Stimulated activated naive B cell treated with anti-CD40 and anti-IgM and Interleukin-4, amounts not matched to agents 10 μg/mL and 1 μg/mL and 100 μg/mL, for 72 hours (primary cell): ENCODE measurements at regions not wholly inside any gene's neighbourhood (a gene's known extent, or its start where the extent isn't known, plus 50 kb on each side); places are given as distances from the start of the nearest gene placed in this dataset.
"Not testable (repeated sequence)": the region's sequence is repeated elsewhere in the genome, so short reads cannot be mapped to it uniquely, and the experiment has no call there.

Experiments
- ATAC-seq, 2 donors: fragments of 150-1000 bp; cut with Tn5 transposase; replicated peaks; 2 replicates each; pipeline ENCODE4 v1.10.0; 2021; ENCODE audit warnings: moderate library complexity in 1 of 2
- DNase-seq: peaks from one replicate; pipeline ENCODE4 v3.0.0; 2021
- H3K27ac Mint-ChIP-seq: one replicate; pipeline ENCODE4 v1.8.0; 2022; ENCODE audit warnings: mild to moderate bottlenecking, mixed read lengths
- H3K27me3 Mint-ChIP-seq, 2 donors: one replicate each; pipeline ENCODE4 v1.8.0; 2022; ENCODE audit warnings: mixed read lengths in 2 of 2
- H3K36me3 Mint-ChIP-seq, 2 donors: one replicate each; pipeline ENCODE4 v1.8.0; 2022; ENCODE audit warnings: mixed read lengths in 2 of 2, mild to moderate bottlenecking in 1 of 2
- H3K4me1 Mint-ChIP-seq, 2 donors: one replicate each; pipeline ENCODE4 v1.8.0; 2022; ENCODE audit warnings: mixed read lengths in 2 of 2, mild to moderate bottlenecking in 1 of 2
- H3K4me3 Mint-ChIP-seq, 2 donors: one replicate each; pipeline ENCODE4 v1.8.0; 2022; ENCODE audit warnings: mild to moderate bottlenecking in 2 of 2, mixed read lengths in 2 of 2, moderate library complexity in 1 of 2
- H3K9me3 Mint-ChIP-seq, 2 donors: one replicate each; pipeline ENCODE4 v1.8.0; 2022; ENCODE audit warnings: mixed read lengths in 2 of 2, mild to moderate bottlenecking in 1 of 2

DNA sequence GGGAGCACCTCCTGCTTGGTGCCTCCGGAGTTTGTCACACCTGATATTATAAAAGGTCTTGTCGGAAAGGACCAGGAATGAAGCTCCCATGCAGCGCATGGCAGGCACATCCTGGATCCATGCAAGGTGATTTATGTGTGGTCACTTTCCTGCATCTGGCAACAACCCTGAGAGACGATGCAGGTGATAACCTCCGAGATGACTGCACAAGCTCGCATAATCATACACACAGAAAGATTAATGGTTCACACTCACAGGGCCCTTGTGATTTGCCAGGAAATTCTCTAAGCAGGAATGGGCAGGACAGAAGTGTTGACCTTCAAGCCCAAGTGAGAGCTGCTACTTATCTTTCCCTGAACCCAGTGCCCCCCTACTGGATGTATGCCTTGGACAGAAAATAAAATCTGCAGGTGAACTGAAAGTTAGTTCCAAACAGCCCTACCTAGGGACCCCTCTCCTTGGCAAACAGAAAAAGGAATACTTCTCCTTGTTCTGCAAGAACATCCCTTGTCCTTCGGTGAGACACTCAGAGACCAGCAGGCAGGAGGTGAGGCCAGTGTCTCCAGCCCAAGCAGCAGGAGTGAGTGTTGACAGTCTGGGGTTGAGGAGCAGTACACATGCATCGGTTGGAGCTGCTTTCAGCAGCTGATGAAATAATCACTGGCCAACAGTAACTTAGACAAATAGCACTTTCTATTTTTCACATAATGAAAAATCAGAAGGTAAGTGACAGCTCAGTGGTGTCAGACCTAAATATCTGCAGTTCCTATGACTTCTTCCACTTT is 619.4 kb upstream of the B3GAT1 start:
- Mint-ChIP-seq H3K4me1 (no peaks in the 10 kb centered on the region), H3K36me3 (no peaks in the 10 kb centered on the region), H3K9me3 (peaks cover 7 to 11% of the 10 kb centered on the region in 2 donors)

GRCh38 chr11:135027461-135027860 is 615.4 kb upstream of the B3GAT1 start:
- no peaks in the 10 kb centered on the region for H3K4me1 Mint-ChIP-seq
- ATAC-seq, result no peak
- peaks cover 2 to 3% of the 10 kb centered on the region in 2 donors for H3K9me3 Mint-ChIP-seq
- DNase-seq, result no peak
- H3K27ac Mint-ChIP-seq, result no peak overlapping the region
- H3K27me3 Mint-ChIP-seq, result peaks cover 0 to 4% of the 10 kb centered on the region in 2 donors
- no peaks in the 10 kb centered on the region for H3K36me3 Mint-ChIP-seq
- no peak overlapping the region for H3K4me3 Mint-ChIP-seq

More for the DNA sequence above, 619.4 kb upstream of the B3GAT1 start:
- Mint-ChIP-seq H3K27ac (no peak overlapping the region), H3K27me3 (peaks cover 0 to 7% of the 10 kb centered on the region in 2 donors), H3K4me3 (no peak overlapping the region)
- no peak for DNase-seq
- no peak for ATAC-seq

DNA sequence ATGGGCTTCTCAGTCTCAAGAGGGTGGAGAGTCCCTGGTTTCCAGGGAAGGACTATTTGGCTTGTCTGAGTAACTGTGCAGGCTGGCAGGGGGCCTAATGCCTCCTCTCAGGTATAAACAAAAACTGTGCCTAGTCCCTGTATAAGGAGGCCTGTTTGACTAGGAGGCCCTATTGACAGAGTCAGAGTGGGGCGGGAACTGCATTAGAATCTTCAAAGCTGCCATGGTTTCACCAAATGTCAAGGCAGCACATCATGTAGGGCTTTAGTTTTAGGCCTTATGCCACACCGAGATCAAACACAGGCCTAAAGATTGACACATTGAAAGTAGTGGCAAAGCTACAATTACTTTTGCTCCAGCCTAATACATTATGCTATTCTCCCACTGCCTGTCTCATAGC is 611.5 kb upstream of the B3GAT1 start:
- H3K27ac Mint-ChIP-seq, result no peak overlapping the region
- ATAC-seq, result no peak
- no peaks in the 10 kb centered on the region for H3K4me1 Mint-ChIP-seq
- peaks cover 2 to 7% of the 10 kb centered on the region in 2 donors for H3K9me3 Mint-ChIP-seq
- H3K4me3 Mint-ChIP-seq, result no peak overlapping the region
- no peak for DNase-seq
- no peaks in the 10 kb centered on the region for H3K36me3 Mint-ChIP-seq
- peaks cover 0 to 4% of the 10 kb centered on the region in 2 donors for H3K27me3 Mint-ChIP-seq

- no peak for DNase-seq
- peaks cover under 1 to 6% of the 10 kb centered on the region in 2 donors for H3K9me3 Mint-ChIP-seq
These were observed 610.4 kb upstream of the B3GAT1 start for GRCh38 chr11:135022454-135022853.

GRCh38 chr11:135019899-135020298 is 607.9 kb upstream of the B3GAT1 start:
- no peak for DNase-seq
- Mint-ChIP-seq H3K4me1 (no peaks in the 10 kb centered on the region), H3K9me3 (peaks cover 2 to 4% of the 10 kb centered on the region in 2 donors), H3K27ac (no peak overlapping the region), H3K27me3 (peaks cover 5 to 8% of the 10 kb centered on the region in 2 donors), H3K36me3 (no peaks in the 10 kb centered on the region), H3K4me3 (no peak overlapping the region)
- no peak for ATAC-seq

More at GRCh38 chr11:135022454-135022853, 610.4 kb upstream of the B3GAT1 start:
- Mint-ChIP-seq H3K36me3 (no peaks in the 10 kb centered on the region), H3K4me1 (no peaks in the 10 kb centered on the region), H3K4me3 (no peak overlapping the region), H3K27me3 (peaks cover 0 to 4% of the 10 kb centered on the region in 2 donors), H3K27ac (no peak overlapping the region)
- no peak for ATAC-seq

GRCh38 chr11:135019343-135019871 is 607.4 kb upstream of the B3GAT1 start:
- DNase-seq (no peak), ATAC-seq (no peak)
- Mint-ChIP-seq H3K4me3 (no peak overlapping the region), H3K36me3 (no peaks in the 10 kb centered on the region), H3K27me3 (peaks cover 8 to 12% of the 10 kb centered on the region in 2 donors), H3K27ac (no peak overlapping the region), H3K4me1 (no peaks in the 10 kb centered on the region), H3K9me3 (peaks cover 2 to 4% of the 10 kb centered on the region in 2 donors)

GRCh38 chr11:135017296-135017695 is 605.3 kb upstream of the B3GAT1 start:
- H3K27me3 Mint-ChIP-seq, result peaks cover 12 to 20% of the 10 kb centered on the region in 2 donors
- no peaks in the 10 kb centered on the region for H3K4me1 Mint-ChIP-seq
- ATAC-seq (no peak), DNase-seq (no peak)
- peaks cover 2 to 4% of the 10 kb centered on the region in 2 donors for H3K9me3 Mint-ChIP-seq
- H3K27ac Mint-ChIP-seq, result no peak overlapping the region
- H3K4me3 Mint-ChIP-seq, result no peak overlapping the region
- no peaks in the 10 kb centered on the region for H3K36me3 Mint-ChIP-seq

- ATAC-seq, result no peak
- H3K9me3 Mint-ChIP-seq, result peaks cover 4% of the 10 kb centered on the region in 2 donors
- no peak overlapping the region for H3K4me3 Mint-ChIP-seq
- H3K4me1 Mint-ChIP-seq, result no peaks in the 10 kb centered on the region
- H3K36me3 Mint-ChIP-seq, result no peaks in the 10 kb centered on the region
- no peak for DNase-seq
- peaks cover 12 to 20% of the 10 kb centered on the region in 2 donors for H3K27me3 Mint-ChIP-seq
- no peak overlapping the region for H3K27ac Mint-ChIP-seq
These were observed 603.9 kb upstream of the B3GAT1 start for GRCh38 chr11:135015966-135016365.

DNA sequence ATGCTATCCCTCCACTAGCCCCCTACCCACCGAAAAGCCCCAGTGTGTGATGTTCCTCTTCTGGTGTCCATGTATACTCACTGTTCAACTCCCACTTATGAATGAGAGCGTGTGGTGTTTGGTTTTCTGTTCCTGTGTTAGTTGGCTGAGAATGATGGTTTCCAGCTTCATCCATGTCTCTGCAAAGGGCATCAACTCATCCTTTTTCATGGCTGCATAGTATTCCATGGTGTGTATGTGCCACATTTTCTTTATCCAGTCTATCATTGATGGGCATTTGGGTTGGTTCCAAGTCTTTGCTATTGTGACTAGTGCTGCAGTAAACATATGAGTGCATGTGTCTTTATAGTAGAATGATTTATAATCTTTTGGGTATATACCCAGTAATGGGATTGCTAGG is 599.3 kb upstream of the B3GAT1 start:
- not testable (repeated sequence) for H3K27ac Mint-ChIP-seq, H3K4me3 Mint-ChIP-seq, H3K36me3 Mint-ChIP-seq, DNase-seq, H3K4me1 Mint-ChIP-seq, H3K9me3 Mint-ChIP-seq, ATAC-seq
- peaks cover 12 to 20% of the 10 kb centered on the region in 2 donors for H3K27me3 Mint-ChIP-seq

- H3K4me1 Mint-ChIP-seq, result no peaks in the 10 kb centered on the region
- H3K9me3 Mint-ChIP-seq, result peaks cover 0 to 2% of the 10 kb centered on the region in 2 donors
- peaks cover 1 to 8% of the 10 kb centered on the region in 2 donors for H3K27me3 Mint-ChIP-seq
- ATAC-seq (no peak), DNase-seq (no peak)
- no peaks in the 10 kb centered on the region for H3K36me3 Mint-ChIP-seq
- H3K27ac Mint-ChIP-seq, result no peak overlapping the region
- no peak overlapping the region for H3K4me3 Mint-ChIP-seq
These were observed 597.1 kb upstream of the B3GAT1 start for GRCh38 chr11:135009125-135009524.

- Mint-ChIP-seq H3K9me3 (peaks cover 0 to 2% of the 10 kb centered on the region in 2 donors), H3K4me1 (no peaks in the 10 kb centered on the region), H3K27ac (no peak overlapping the region), H3K27me3 (peaks cover 0 to 3% of the 10 kb centered on the region in 2 donors), H3K4me3 (no peak overlapping the region), H3K36me3 (no peaks in the 10 kb centered on the region)
- DNase-seq (no peak), ATAC-seq (no peak)
These were observed 596.4 kb upstream of the B3GAT1 start for GRCh38 chr11:135008412-135008811.

DNA sequence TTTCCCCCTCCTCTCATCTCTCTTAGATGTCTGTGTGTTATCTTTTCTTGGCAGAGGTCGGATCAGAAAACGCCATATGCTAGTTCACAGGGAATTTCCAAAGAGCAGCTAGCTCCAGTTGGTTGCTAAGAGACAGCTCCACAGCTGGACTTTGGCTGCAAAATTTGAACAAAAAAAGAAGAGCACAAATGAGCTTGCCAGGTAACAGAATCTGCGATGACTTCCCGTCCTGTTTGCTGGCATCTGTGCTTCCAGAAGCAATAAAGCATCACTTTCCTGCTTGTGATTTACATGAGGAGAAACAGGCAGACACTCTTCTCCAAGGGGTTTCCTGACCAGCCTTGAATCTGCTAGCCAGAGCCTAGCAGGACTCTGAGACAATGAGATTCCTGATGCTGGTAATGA is 596.0 kb upstream of the B3GAT1 start:
- Mint-ChIP-seq H3K27me3 (peaks cover 0 to 3% of the 10 kb centered on the region in 2 donors), H3K4me1 (no peaks in the 10 kb centered on the region), H3K9me3 (peaks cover 0 to 2% of the 10 kb centered on the region in 2 donors), H3K36me3 (no peaks in the 10 kb centered on the region), H3K27ac (no peak overlapping the region), H3K4me3 (no peak overlapping the region)
- ATAC-seq (no peak), DNase-seq (no peak)

- Mint-ChIP-seq H3K27me3 (peaks cover 0 to 3% of the 10 kb centered on the region in 2 donors), H3K4me1 (no peaks in the 10 kb centered on the region), H3K4me3 (no peak overlapping the region), H3K27ac (no peak overlapping the region), H3K9me3 (no peaks in the 10 kb centered on the region), H3K36me3 (no peaks in the 10 kb centered on the region)
- ATAC-seq (no peak), DNase-seq (no peak)
These were observed 594.8 kb upstream of the B3GAT1 start for GRCh38 chr11:135006800-135007199.

GRCh38 chr11:135004495-135004894 is 592.5 kb upstream of the B3GAT1 start:
- H3K4me1 Mint-ChIP-seq, result no peaks in the 10 kb centered on the region
- H3K27ac Mint-ChIP-seq, result no peak overlapping the region
- H3K27me3 Mint-ChIP-seq, result peaks cover 0 to 12% of the 10 kb centered on the region in 2 donors
- DNase-seq (no peak), ATAC-seq (no peak)
- H3K36me3 Mint-ChIP-seq, result no peaks in the 10 kb centered on the region
- H3K9me3 Mint-ChIP-seq, result peaks cover 2 to 8% of the 10 kb centered on the region in 2 donors
- no peak overlapping the region for H3K4me3 Mint-ChIP-seq

- H3K27ac Mint-ChIP-seq, result no peak overlapping the region
- H3K9me3 Mint-ChIP-seq, result peaks cover 2 to 8% of the 10 kb centered on the region in 2 donors
- H3K36me3 Mint-ChIP-seq, result no peaks in the 10 kb centered on the region
- ATAC-seq (no peak), DNase-seq (no peak)
- H3K4me1 Mint-ChIP-seq, result no peaks in the 10 kb centered on the region
- H3K4me3 Mint-ChIP-seq, result no peak overlapping the region
- peaks cover 0 to 12% of the 10 kb centered on the region in 2 donors for H3K27me3 Mint-ChIP-seq
These were observed 590.2 kb upstream of the B3GAT1 start for GRCh38 chr11:135002236-135002635.
